Activated T-helper 17 cell treated with anti-CD3 and anti-CD28 coated beads, Interleukin-2, amount 50 U/mL, for 72 hours (primary cell): ENCODE measurements at regions not wholly inside any gene's neighbourhood (a gene's known extent, or its start where the extent isn't known, plus 50 kb on each side); places are given as distances from the start of the nearest gene placed in this dataset.
"Not testable (repeated sequence)": the region's sequence is repeated elsewhere in the genome, so short reads cannot be mapped to it uniquely, and the experiment has no call there.

Experiments used
- ATAC-seq: fragments of 150-1000 bp; cut with Tn5 transposase; replicated peaks from 2 replicates; pipeline ENCODE4 v1.10.0; 2021; ENCODE audit warnings: mild to moderate bottlenecking, moderate library complexity
- H3K27ac Mint-ChIP-seq: one replicate; pipeline ENCODE4 v1.8.0; 2022; ENCODE audit warnings: mixed read lengths
- H3K27me3 Mint-ChIP-seq: one replicate; pipeline ENCODE4 v1.8.0; 2022; ENCODE audit warnings: mixed read lengths
- H3K36me3 Mint-ChIP-seq: one replicate; pipeline ENCODE4 v1.8.0; 2022; ENCODE audit warnings: low read depth, mild to moderate bottlenecking, mixed read lengths
- H3K4me1 Mint-ChIP-seq: one replicate; pipeline ENCODE4 v1.8.0; 2022; ENCODE audit warnings: mixed read lengths
- H3K4me3 Mint-ChIP-seq: one replicate; pipeline ENCODE4 v1.8.0; 2022; ENCODE audit warnings: mild to moderate bottlenecking, mixed read lengths
- H3K9me3 Mint-ChIP-seq: one replicate; pipeline ENCODE4 v1.8.0; 2022; ENCODE audit warnings: mixed read lengths

DNA sequence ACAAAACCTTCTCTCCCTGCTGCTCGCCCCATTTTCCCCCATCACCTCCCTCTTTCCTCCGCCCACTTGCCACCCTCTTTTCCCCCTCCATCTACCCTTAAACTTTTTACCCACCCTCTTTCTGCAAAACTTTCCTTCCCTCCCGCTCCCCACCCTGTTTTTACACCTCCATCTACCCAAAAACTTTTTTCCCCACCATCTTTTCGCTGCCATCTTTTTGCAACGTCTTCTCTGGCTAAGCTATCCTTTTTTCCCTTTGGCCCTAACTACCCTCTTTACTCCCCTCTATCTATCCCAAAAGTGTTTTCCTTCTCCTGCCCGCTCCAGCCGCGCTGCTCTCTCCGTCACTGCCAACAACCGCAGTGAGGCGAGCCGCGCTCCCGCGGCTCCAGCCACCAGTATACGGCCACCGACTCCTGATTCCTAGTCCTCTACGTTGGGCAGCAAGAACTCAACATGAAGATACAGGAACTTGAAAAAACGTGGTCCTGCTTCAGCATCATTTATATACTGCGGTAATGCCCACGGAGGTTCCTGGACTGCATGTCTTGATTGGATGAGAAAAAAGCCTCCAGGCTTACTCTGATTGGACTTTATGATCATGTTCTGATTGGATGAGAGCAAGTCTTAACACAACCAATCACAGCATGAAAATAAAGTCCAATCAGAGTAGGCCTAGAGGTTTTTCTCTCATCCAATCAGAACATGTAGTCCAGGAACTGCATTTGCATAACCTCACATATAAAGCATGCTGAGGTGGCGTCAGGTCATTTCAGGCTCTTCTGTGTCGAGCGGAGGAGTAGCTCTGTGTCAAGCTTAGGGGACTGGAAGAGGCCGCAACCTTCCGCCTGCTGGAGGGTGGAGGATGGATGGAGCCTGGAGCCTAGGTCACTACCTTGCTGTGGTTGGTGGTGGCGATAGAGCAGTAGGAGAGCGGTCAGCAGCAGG lies 79.9 kb upstream of the KCNJ18 start:
- not testable (repeated sequence) for H3K9me3 Mint-ChIP-seq, H3K4me1 Mint-ChIP-seq, ATAC-seq, H3K4me3 Mint-ChIP-seq, H3K27ac Mint-ChIP-seq, H3K27me3 Mint-ChIP-seq, H3K36me3 Mint-ChIP-seq

DNA sequence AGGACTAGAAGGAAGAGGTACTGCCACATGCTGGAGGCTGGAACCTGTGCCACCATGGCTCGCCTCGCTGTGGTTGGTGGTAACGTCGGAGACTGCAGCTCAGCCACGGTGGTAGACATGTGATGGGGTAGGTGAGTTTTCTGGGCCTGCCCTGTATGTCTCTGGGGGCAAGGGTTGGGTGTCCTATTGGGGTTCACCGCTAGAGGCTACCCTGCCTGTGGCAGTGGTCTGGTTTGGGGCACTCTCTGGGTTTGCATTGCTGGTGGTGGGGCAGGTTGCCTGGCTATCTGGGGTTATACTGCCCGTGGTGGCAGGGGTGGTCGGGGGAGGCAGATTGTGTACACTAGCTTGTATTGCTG lies 79.3 kb upstream of the KCNJ18 start:
- Mint-ChIP-seq H3K4me3 (no peak overlapping the region), H3K4me1 (no peaks in the 10 kb centered on the region), H3K27ac (no peak overlapping the region), H3K9me3 (no peaks in the 10 kb centered on the region), H3K27me3 (no peaks in the 10 kb centered on the region), H3K36me3 (no peaks in the 10 kb centered on the region)
- no peak for ATAC-seq

DNA sequence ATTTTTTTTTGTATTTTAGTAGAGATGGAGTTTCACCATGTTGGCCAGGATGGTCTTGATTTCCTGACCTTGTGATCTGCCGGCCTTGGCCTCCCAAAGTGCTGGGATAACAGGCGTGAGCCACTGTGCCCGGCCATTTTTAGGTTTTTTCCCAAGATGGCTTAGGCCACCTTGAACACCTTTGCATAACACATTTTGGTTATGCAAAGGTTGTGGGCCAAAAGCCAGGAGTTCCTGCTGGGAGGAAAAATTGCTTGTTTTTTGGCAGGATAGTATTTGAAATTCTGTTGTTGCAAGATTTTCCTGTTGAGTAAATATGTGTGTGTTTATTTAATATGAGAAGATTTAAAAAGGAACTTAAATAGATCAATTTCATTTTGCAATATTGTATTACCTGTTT lies 65.3 kb upstream of the KCNJ18 start:
- not testable (repeated sequence) for H3K27me3 Mint-ChIP-seq, H3K9me3 Mint-ChIP-seq, ATAC-seq, H3K4me3 Mint-ChIP-seq, H3K27ac Mint-ChIP-seq, H3K4me1 Mint-ChIP-seq, H3K36me3 Mint-ChIP-seq
